ENCODE measurements at regions not wholly inside any gene's neighbourhood (a gene's known extent, or its start where the extent isn't known, plus 50 kb on each side); places are given as distances from the start of the nearest gene placed in this dataset.
"Not testable (repeated sequence)": the region's sequence is repeated elsewhere in the genome, so short reads cannot be mapped to it uniquely, and the experiment has no call there.

- DNase-seq (ENCODE audit: low read depth): no peak
Measured at GRCh38 chr6:139962654-139963347, 588.4 kb upstream of the CITED2 start.

- no peak for DNase-seq (ENCODE audit: low read depth)
Measured at GRCh38 chr6:139961190-139961589, 586.7 kb upstream of the CITED2 start.

- DNase-seq (ENCODE audit: low read depth): no peak
Measured at GRCh38 chr6:139960671-139961070, 586.2 kb upstream of the CITED2 start.

GRCh38 chr6:139955366-139956155, 581.1 kb upstream of the CITED2 start:
- DNase-seq (ENCODE audit: low read depth): no peak

GRCh38 chr6:139954463-139955071, 580.1 kb upstream of the CITED2 start:
- DNase-seq (ENCODE audit: low read depth): no peak

- DNase-seq (ENCODE audit: low read depth): not testable (repeated sequence)
Measured at GRCh38 chr6:139953780-139954179, 579.3 kb upstream of the CITED2 start.

- no peak for DNase-seq (ENCODE audit: low read depth)
Measured at GRCh38 chr6:139951172-139951571, 576.7 kb upstream of the CITED2 start.

GRCh38 chr6:139944976-139945375, 570.5 kb upstream of the CITED2 start:
- no peak for DNase-seq (ENCODE audit: low read depth)

- no peak for DNase-seq (ENCODE audit: low read depth)
Measured at GRCh38 chr6:139944131-139944530, 569.7 kb upstream of the CITED2 start.

- peak; percentile 88 for DNase-seq (ENCODE audit: low read depth)
Measured at GRCh38 chr6:139943391-139943790, 568.9 kb upstream of the CITED2 start.

- no peak for DNase-seq (ENCODE audit: low read depth)
Measured at GRCh38 chr6:139942331-139942730, 567.9 kb upstream of the CITED2 start.

- DNase-seq (ENCODE audit: low read depth): no peak
Measured at GRCh38 chr6:139941826-139942225, 567.4 kb upstream of the CITED2 start.

- DNase-seq (ENCODE audit: low read depth): peak; percentile 61
Measured at GRCh38 chr6:139940741-139941729, 566.6 kb upstream of the CITED2 start.

- DNase-seq (ENCODE audit: low read depth): no peak
Measured at GRCh38 chr6:139939189-139939979, 564.9 kb upstream of the CITED2 start.

GRCh38 chr6:139932671-139933070, 558.2 kb upstream of the CITED2 start:
- no peak for DNase-seq (ENCODE audit: low read depth)

GRCh38 chr6:139931747-139932146, 557.3 kb upstream of the CITED2 start:
- DNase-seq (ENCODE audit: low read depth): no peak

GRCh38 chr6:139927742-139928305, 553.4 kb upstream of the CITED2 start:
- DNase-seq (ENCODE audit: low read depth): no peak

GRCh38 chr6:139927236-139927635, 552.8 kb upstream of the CITED2 start:
- DNase-seq (ENCODE audit: low read depth): peak; percentile 90

- DNase-seq (ENCODE audit: low read depth): peak; percentile 52
Measured at GRCh38 chr6:139926711-139927110, 552.3 kb upstream of the CITED2 start.

- peak; percentile 59 for DNase-seq (ENCODE audit: low read depth)
Measured at GRCh38 chr6:139925894-139926641, 551.6 kb upstream of the CITED2 start.
